ENCODE measurements at regions not wholly inside any gene's neighbourhood (a gene's known extent, or its start where the extent isn't known, plus 50 kb on each side); places are given as distances from the start of the nearest gene placed in this dataset.

DNA sequence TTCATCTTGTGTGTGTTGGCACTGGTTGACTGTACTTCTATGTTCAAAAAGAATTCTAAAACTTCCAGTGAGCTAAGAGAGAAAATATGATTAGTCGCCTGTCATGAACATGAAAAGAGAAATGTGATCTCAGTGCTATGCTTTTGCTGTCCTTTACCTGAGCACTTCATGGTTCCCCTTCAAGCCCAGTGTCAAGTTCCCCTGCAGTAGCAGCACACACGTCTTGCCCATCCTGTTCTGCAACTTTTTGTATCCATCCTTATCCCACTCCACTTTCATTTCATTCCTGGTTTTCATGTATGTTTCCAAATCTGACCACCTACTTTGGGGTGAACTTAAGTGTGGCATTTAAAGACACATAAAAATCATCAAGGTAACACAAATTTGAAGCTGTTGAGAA is 848.0 kb upstream of the USP15 start:
- CTCF ChIA-PET = no interaction called here
- Histone ChIP-seq H3K9me3 (no peaks in the 10 kb centered on the region), H3K27ac (ENCODE audit: low read length) (no peak overlapping the region), H3K4me1 (ENCODE audit: control insufficient read depth in 1 of 2, extremely low read depth in 1 of 2, insufficient read depth in 2 of 2, low read length in 2 of 2) (no peaks in the 10 kb centered on the region), H3K27me3 (replicated peaks in 1 of 2; ENCODE audit: control insufficient read depth in 2 of 2, extremely low read depth in 1 of 2, insufficient read depth in 2 of 2, low read length in 1 of 2) (no peaks in the 10 kb centered on the region), H3K4me3 (ENCODE audit: control insufficient read depth in 1 of 2, extremely low read depth in 1 of 2, low read length in 1 of 2) (no peak overlapping the region), H3K36me3 (ENCODE audit: control insufficient read depth in 2 of 2, extremely low read depth in 1 of 2, insufficient read depth in 1 of 2, low read length in 1 of 2) (no peaks in the 10 kb centered on the region)
- H3K9me3 Mint-ChIP-seq = peaks cover 7 to 16% (median 13%) of the 10 kb centered on the region in 3 donors
- no peak for ATAC-seq (replicated peaks in 1 of 4)
- no peaks in the 10 kb centered on the region for H3K27me3 Mint-ChIP-seq
- H3K4me3 Mint-ChIP-seq = no peak overlapping the region
- no peak for DNase-seq
- POLR2A ChIA-PET = no interaction called here
- H3K4me1 Mint-ChIP-seq = no peaks in the 10 kb centered on the region
- 29% methylated on average over 1 of the region's 2 CpGs for WGBS (ENCODE audit: insufficient coverage)
- no peak overlapping the region for H3K27ac Mint-ChIP-seq
- H3K36me3 Mint-ChIP-seq = no peaks in the 10 kb centered on the region

- no peak overlapping the region for H3K27ac Mint-ChIP-seq
- H3K4me3 ChIP-seq (ENCODE audit: control insufficient read depth in 1 of 2, extremely low read depth in 1 of 2, low read length in 1 of 2) = no peak overlapping the region
- ATAC-seq (replicated peaks in 1 of 4) (no peak), DNase-seq (no peak)
- H3K4me1 ChIP-seq (ENCODE audit: control insufficient read depth in 1 of 2, extremely low read depth in 1 of 2, insufficient read depth in 2 of 2, low read length in 2 of 2) = no peaks in the 10 kb centered on the region
- H3K27me3 ChIP-seq (replicated peaks in 1 of 2; ENCODE audit: control insufficient read depth in 2 of 2, extremely low read depth in 1 of 2, insufficient read depth in 2 of 2, low read length in 1 of 2) = no peaks in the 10 kb centered on the region
- H3K9me3 Mint-ChIP-seq = peaks cover 4 to 7% (median 6%) of the 10 kb centered on the region in 3 donors
- no peaks in the 10 kb centered on the region for H3K36me3 ChIP-seq (ENCODE audit: control insufficient read depth in 2 of 2, extremely low read depth in 1 of 2, insufficient read depth in 1 of 2, low read length in 1 of 2)
- H3K27ac ChIP-seq (ENCODE audit: low read length) = no peak overlapping the region
- no peaks in the 10 kb centered on the region for H3K9me3 ChIP-seq
- H3K4me3 Mint-ChIP-seq = no peak overlapping the region
- H3K27me3 Mint-ChIP-seq = no peaks in the 10 kb centered on the region
- POLR2A ChIA-PET = no interaction called here
- no peaks in the 10 kb centered on the region for H3K36me3 Mint-ChIP-seq
- CTCF ChIA-PET = no interaction called here
- H3K4me1 Mint-ChIP-seq = no peaks in the 10 kb centered on the region
These were observed 845.7 kb upstream of the USP15 start for GRCh38 chr12:61414470-61414869.

DNA sequence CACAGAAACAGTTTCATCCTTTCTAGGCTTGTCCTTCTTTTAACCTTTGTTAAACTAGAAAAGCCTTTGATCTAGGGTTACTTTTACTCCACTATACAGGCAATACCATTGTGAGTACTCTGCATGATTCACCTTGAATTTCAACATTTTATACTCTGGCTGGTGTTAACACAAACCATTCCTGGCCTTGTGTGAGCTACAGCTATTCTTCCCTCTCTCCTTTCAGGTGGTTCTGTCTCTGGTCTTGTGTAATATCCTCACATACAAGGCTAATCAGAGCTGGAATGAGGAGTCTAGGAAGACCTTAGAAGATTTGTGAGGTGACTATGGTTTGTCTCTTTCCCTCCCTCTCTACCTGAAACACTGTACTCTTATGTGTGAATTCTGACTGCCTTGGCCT is 837.4 kb upstream of the USP15 start:
- no peaks in the 10 kb centered on the region for H3K4me1 Mint-ChIP-seq
- DNase-seq = no peak
- H3K36me3 Mint-ChIP-seq = no peaks in the 10 kb centered on the region
- no peak for ATAC-seq (replicated peaks in 1 of 4)
- Histone ChIP-seq H3K36me3 (ENCODE audit: control insufficient read depth in 2 of 2, extremely low read depth in 1 of 2, insufficient read depth in 1 of 2, low read length in 1 of 2) (no peaks in the 10 kb centered on the region), H3K27ac (ENCODE audit: low read length) (no peak overlapping the region), H3K9me3 (no peaks in the 10 kb centered on the region), H3K4me3 (ENCODE audit: control insufficient read depth in 1 of 2, extremely low read depth in 1 of 2, low read length in 1 of 2) (no peak overlapping the region), H3K4me1 (ENCODE audit: control insufficient read depth in 1 of 2, extremely low read depth in 1 of 2, insufficient read depth in 2 of 2, low read length in 2 of 2) (no peaks in the 10 kb centered on the region), H3K27me3 (replicated peaks in 1 of 2; ENCODE audit: control insufficient read depth in 2 of 2, extremely low read depth in 1 of 2, insufficient read depth in 2 of 2, low read length in 1 of 2) (no peaks in the 10 kb centered on the region)
- H3K4me3 Mint-ChIP-seq = no peak overlapping the region
- peaks cover 9 to 22% (median 9%) of the 10 kb centered on the region in 3 donors for H3K9me3 Mint-ChIP-seq
- ChIA-PET POLR2A (no interaction called here), CTCF (no interaction called here)
- no peak overlapping the region for H3K27ac Mint-ChIP-seq
- no peaks in the 10 kb centered on the region for H3K27me3 Mint-ChIP-seq

DNA sequence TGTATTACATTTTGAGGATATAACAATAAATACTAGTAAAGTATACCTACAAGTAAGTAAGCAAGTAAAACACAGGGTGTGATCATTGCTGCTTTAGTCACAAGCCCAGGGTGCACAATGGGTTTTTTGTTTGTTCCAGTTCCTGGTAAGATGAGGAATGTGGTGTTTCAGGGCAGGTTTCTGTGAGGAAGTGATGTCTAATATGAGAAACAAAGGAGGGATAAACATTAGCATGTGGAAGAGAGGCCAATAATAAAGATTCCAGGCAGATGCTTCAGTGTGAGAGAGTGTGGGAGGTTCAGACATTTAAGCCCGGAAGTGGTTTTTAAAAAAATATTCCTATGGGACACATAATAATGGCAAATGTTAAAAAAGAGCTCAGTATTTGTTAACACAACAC is 808.1 kb upstream of the USP15 start:
- POLR2A ChIA-PET = no interaction called here
- no peak for ATAC-seq (replicated peaks in 1 of 4)
- H3K4me3 Mint-ChIP-seq = no peak overlapping the region
- H3K36me3 Mint-ChIP-seq = no peaks in the 10 kb centered on the region
- no peak overlapping the region for H3K27ac ChIP-seq (ENCODE audit: low read length)
- H3K9me3 ChIP-seq = no peaks in the 10 kb centered on the region
- CTCF ChIA-PET = no interaction called here
- H3K36me3 ChIP-seq (ENCODE audit: control insufficient read depth in 2 of 2, extremely low read depth in 1 of 2, insufficient read depth in 1 of 2, low read length in 1 of 2) = no peaks in the 10 kb centered on the region
- H3K27ac Mint-ChIP-seq = no peak overlapping the region
- H3K27me3 Mint-ChIP-seq = no peaks in the 10 kb centered on the region
- H3K4me1 ChIP-seq (ENCODE audit: control insufficient read depth in 1 of 2, extremely low read depth in 1 of 2, insufficient read depth in 2 of 2, low read length in 2 of 2) = no peaks in the 10 kb centered on the region
- peaks cover 3 to 19% (median 10%) of the 10 kb centered on the region in 3 donors for H3K9me3 Mint-ChIP-seq
- DNase-seq = no peak
- no CpG with 5 or more reads among the region's 1 CpG for WGBS (ENCODE audit: insufficient coverage)
- H3K27me3 ChIP-seq (replicated peaks in 1 of 2; ENCODE audit: control insufficient read depth in 2 of 2, extremely low read depth in 1 of 2, insufficient read depth in 2 of 2, low read length in 1 of 2) = no peaks in the 10 kb centered on the region
- no peak overlapping the region for H3K4me3 ChIP-seq (ENCODE audit: control insufficient read depth in 1 of 2, extremely low read depth in 1 of 2, low read length in 1 of 2)
- H3K4me1 Mint-ChIP-seq = no peaks in the 10 kb centered on the region

DNA sequence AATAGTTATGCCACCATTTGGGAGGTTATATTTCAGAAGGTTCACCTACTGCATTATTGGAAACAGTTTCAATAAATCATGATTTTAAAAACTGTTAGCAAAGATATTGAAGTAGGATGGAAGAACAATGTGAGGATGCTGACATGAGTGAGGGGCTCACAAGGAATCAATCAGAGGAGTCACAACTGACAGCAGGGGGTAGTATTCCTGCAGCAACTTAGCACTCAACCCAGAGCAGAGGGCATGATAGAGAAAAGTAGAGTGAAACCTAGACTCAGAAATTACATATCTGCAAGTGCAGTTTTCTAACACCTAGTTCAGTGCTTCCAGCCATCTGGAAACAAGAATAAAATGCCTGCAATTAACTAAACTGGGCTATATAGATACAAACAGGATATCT is 772.5 kb upstream of the USP15 start:
- CTCF ChIA-PET = no interaction called here
- Histone ChIP-seq H3K27ac (ENCODE audit: low read length) (no peak overlapping the region), H3K4me3 (ENCODE audit: control insufficient read depth in 1 of 2, extremely low read depth in 1 of 2, low read length in 1 of 2) (no peak overlapping the region), H3K4me1 (ENCODE audit: control insufficient read depth in 1 of 2, extremely low read depth in 1 of 2, insufficient read depth in 2 of 2, low read length in 2 of 2) (no peaks in the 10 kb centered on the region), H3K36me3 (ENCODE audit: control insufficient read depth in 2 of 2, extremely low read depth in 1 of 2, insufficient read depth in 1 of 2, low read length in 1 of 2) (no peaks in the 10 kb centered on the region), H3K9me3 (no peaks in the 10 kb centered on the region), H3K27me3 (replicated peaks in 1 of 2; ENCODE audit: control insufficient read depth in 2 of 2, extremely low read depth in 1 of 2, insufficient read depth in 2 of 2, low read length in 1 of 2) (no peaks in the 10 kb centered on the region)
- no peak for ATAC-seq (replicated peaks in 1 of 4)
- DNase-seq = no peak
- POLR2A ChIA-PET = no interaction called here
- Mint-ChIP-seq H3K27ac (no peak overlapping the region), H3K27me3 (no peaks in the 10 kb centered on the region), H3K4me1 (no peaks in the 10 kb centered on the region), H3K4me3 (no peak overlapping the region), H3K9me3 (peaks cover 4 to 20% (median 12%) of the 10 kb centered on the region in 3 donors), H3K36me3 (no peaks in the 10 kb centered on the region)

DNA sequence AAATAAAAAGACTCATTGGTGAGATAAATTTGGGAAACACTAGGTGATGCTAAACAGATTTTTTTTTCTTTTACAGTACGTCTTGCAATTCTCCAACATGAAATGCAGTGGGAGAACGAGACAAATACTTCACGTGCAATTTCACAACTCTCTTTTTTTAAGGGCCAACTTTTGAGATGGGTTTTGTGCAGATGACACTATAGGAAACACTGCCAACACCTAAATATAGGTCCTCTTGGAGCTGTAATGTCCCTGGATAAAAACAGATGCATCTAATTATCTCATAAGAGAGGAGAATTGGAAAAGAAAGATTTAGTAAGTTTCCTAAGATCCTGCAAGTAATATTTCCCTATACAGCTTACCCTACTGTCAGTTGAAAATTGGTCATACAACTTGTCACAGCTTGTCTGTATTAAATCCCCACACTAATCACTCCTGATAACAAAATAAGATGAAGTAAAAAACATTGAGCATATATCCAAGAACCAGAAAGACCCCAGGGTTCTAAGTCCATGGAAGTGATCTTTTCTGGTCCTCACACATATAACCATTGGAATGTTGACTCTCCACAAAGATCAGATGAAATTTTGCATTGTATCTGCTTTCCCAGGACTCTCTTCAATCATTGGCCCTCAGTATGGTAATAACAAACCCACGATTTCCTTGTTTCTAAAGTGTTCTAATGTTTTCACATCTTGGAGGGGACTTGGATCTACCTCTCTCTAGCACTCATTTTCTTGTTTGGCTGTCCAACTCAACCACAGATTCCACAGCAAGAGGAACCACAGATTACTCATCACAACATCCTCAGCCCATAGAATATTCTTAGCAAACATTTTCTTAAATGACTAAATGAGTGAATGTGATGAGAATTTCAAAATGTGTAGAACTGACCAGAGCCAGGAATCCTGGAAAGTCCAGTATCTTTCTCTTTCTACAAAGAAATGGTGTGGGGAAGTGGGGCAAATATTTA is 769.4 kb upstream of the USP15 start:
- H3K27ac ChIP-seq (ENCODE audit: low read length) = no peak overlapping the region
- Mint-ChIP-seq H3K36me3 (no peaks in the 10 kb centered on the region), H3K4me3 (no peak overlapping the region), H3K27me3 (no peaks in the 10 kb centered on the region), H3K27ac (no peak overlapping the region), H3K4me1 (no peaks in the 10 kb centered on the region), H3K9me3 (peaks cover 2 to 12% (median 5%) of the 10 kb centered on the region in 3 donors)
- 20% methylated on average over 1 of the region's 4 CpGs for WGBS (ENCODE audit: insufficient coverage)
- no peak for DNase-seq
- ATAC-seq (replicated peaks in 1 of 4) = no peak
- no peaks in the 10 kb centered on the region for H3K9me3 ChIP-seq
- no peak overlapping the region for H3K4me3 ChIP-seq (ENCODE audit: control insufficient read depth in 1 of 2, extremely low read depth in 1 of 2, low read length in 1 of 2)
- no peaks in the 10 kb centered on the region for H3K36me3 ChIP-seq (ENCODE audit: control insufficient read depth in 2 of 2, extremely low read depth in 1 of 2, insufficient read depth in 1 of 2, low read length in 1 of 2)
- no peaks in the 10 kb centered on the region for H3K4me1 ChIP-seq (ENCODE audit: control insufficient read depth in 1 of 2, extremely low read depth in 1 of 2, insufficient read depth in 2 of 2, low read length in 2 of 2)
- CTCF ChIA-PET = no interaction called here
- no peaks in the 10 kb centered on the region for H3K27me3 ChIP-seq (replicated peaks in 1 of 2; ENCODE audit: control insufficient read depth in 2 of 2, extremely low read depth in 1 of 2, insufficient read depth in 2 of 2, low read length in 1 of 2)
- POLR2A ChIA-PET = interaction anchor here in 1 of 2 donors (0.5 kb wide), 1 partner anchor 124 kb away, joined by 3 read pairs; no protein-coding TSS in a partner anchor

GRCh38 chr12:61502179-61502578 is 758.0 kb upstream of the USP15 start:
- H3K36me3 Mint-ChIP-seq = no peaks in the 10 kb centered on the region
- peaks cover 0 to 6% (median 3%) of the 10 kb centered on the region in 3 donors for H3K9me3 Mint-ChIP-seq
- ATAC-seq (replicated peaks in 1 of 4) = no peak
- Histone ChIP-seq H3K36me3 (ENCODE audit: control insufficient read depth in 2 of 2, extremely low read depth in 1 of 2, insufficient read depth in 1 of 2, low read length in 1 of 2) (no peaks in the 10 kb centered on the region), H3K27ac (ENCODE audit: low read length) (no peak overlapping the region), H3K9me3 (no peaks in the 10 kb centered on the region), H3K4me3 (ENCODE audit: control insufficient read depth in 1 of 2, extremely low read depth in 1 of 2, low read length in 1 of 2) (no peak overlapping the region), H3K27me3 (replicated peaks in 1 of 2; ENCODE audit: control insufficient read depth in 2 of 2, extremely low read depth in 1 of 2, insufficient read depth in 2 of 2, low read length in 1 of 2) (no peaks in the 10 kb centered on the region), H3K4me1 (ENCODE audit: control insufficient read depth in 1 of 2, extremely low read depth in 1 of 2, insufficient read depth in 2 of 2, low read length in 2 of 2) (no peaks in the 10 kb centered on the region)
- H3K27me3 Mint-ChIP-seq = no peaks in the 10 kb centered on the region
- no peak overlapping the region for H3K4me3 Mint-ChIP-seq
- no peak overlapping the region for H3K27ac Mint-ChIP-seq
- ChIA-PET POLR2A (no interaction called here), CTCF (no interaction called here)
- no peak for DNase-seq
- H3K4me1 Mint-ChIP-seq = no peaks in the 10 kb centered on the region

All from T-cell (primary cell).